DND-41 (cell line): ENCODE measurements at regions not wholly inside any gene's neighbourhood (a gene's known extent, or its start where the extent isn't known, plus 50 kb on each side); places are given as distances from the start of the nearest gene placed in this dataset.

Experiments used
- ATAC-seq: fragments of 200-7000 bp; cut with Tn5 transposase; 3 replicates; pipeline ENCODE4 v1.9.1; 2021; ENCODE audit warnings: low read depth; ENCODE audit not compliant: insufficient read depth
- DNase-seq: peaks from one replicate; pipeline ENCODE4 v3.0.0-alpha.2; 2020
- H2AFZ ChIP-seq: 2 replicates; pipeline ENCODE4 v1.6.0; 2012; ENCODE audit warnings: low read depth, low read length
- H3K27ac ChIP-seq: 2 replicates; pipeline ENCODE4 v1.5.1; 2012; ENCODE audit warnings: low read length, inconsistent platforms
- H3K27me3 ChIP-seq: fragments of 200-600 bp; sonication (generic); 2 replicates; pipeline ENCODE4 v1.6.0; 2012; ENCODE audit warnings: low read length, mild to moderate bottlenecking, inconsistent platforms; ENCODE audit not compliant: insufficient read depth, poor library complexity
- H3K36me3 ChIP-seq: 2 replicates; pipeline ENCODE4 v1.5.1; 2012; ENCODE audit warnings: low read length, inconsistent platforms; ENCODE audit not compliant: insufficient read depth
- H3K4me1 ChIP-seq: 2 replicates; pipeline ENCODE4 v1.5.1; 2012; ENCODE audit warnings: mild to moderate bottlenecking, low read length; ENCODE audit not compliant: insufficient read depth
- H3K4me2 ChIP-seq: 2 replicates; pipeline ENCODE4 v1.6.0; 2012; ENCODE audit warnings: mild to moderate bottlenecking, moderate library complexity, low read length, inconsistent platforms; ENCODE audit not compliant: insufficient read depth
- H3K4me3 ChIP-seq, 2 experiments: fragments of 200-600 bp in 1 of 2; shearing (Covaris generic) in 1 of 2; 2 replicates each; pipeline ENCODE4 v1.5.1; 2012 to 2016; ENCODE audit warnings: inconsistent platforms in 2 of 2, low read length in 2 of 2, mild to moderate bottlenecking in 2 of 2, low read depth in 1 of 2, moderate library complexity in 1 of 2
- H3K79me2 ChIP-seq: 2 replicates; pipeline ENCODE4 v1.6.0; 2012; ENCODE audit warnings: low read length, inconsistent platforms; ENCODE audit not compliant: insufficient read depth
- H3K9ac ChIP-seq: 2 replicates; pipeline ENCODE4 v1.6.0; 2012; ENCODE audit warnings: low read depth, mild to moderate bottlenecking, inconsistent platforms, low read length, moderate library complexity
- H3K9me3 ChIP-seq: 2 replicates; pipeline ENCODE4 v1.5.1; 2012; ENCODE audit warnings: low read length, moderate library complexity, mild to moderate bottlenecking, inconsistent platforms; ENCODE audit not compliant: insufficient read depth, severe bottlenecking
- H4K20me1 ChIP-seq: 2 replicates; pipeline ENCODE4 v1.6.0; 2012; ENCODE audit warnings: low read length; ENCODE audit not compliant: insufficient read depth
- EZH2 ChIP-seq: IDR thresholded peaks from 3 replicates; pipeline ENCODE4 v1.6.1; 2012; ENCODE audit warnings: borderline replicate concordance, low read depth, mild to moderate bottlenecking, moderate library complexity, low read length, inconsistent platforms; ENCODE audit not compliant: severe bottlenecking
- TF ChIP-seq, protein P1 (sequence below): IDR thresholded peaks from 2 replicates; pipeline ENCODE4 v1.5.1; 2012; ENCODE audit warnings: borderline replicate concordance, low read length, moderate library complexity, mild to moderate bottlenecking; ENCODE audit not compliant: poor library complexity, severe bottlenecking; ENCODE audit errors: extremely low read depth

DNA sequence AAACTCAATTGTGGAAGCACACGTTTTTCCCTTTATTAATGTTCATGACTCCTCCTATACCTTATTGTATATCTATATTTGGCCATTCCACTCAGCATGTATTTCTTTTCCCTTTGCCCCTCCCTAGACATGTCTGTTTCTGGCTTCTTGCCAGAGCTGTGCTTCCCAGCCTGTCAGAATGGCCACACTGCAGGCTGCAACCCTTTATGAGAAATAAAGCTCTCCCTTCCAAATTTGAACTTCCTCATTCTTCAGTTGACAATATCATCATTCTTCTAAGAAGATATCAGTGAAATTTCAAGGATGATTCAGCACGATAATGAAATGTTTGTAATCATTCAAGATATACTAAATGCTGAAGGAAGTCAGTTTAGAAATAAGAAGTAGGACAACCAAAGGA, 107.6 kb upstream of the PRSS3 start:
- H2AFZ ChIP-seq: no peak overlapping the region
- H3K27ac ChIP-seq: no peak overlapping the region
- DNase-seq (no peak), ATAC-seq (no peak)
- no peak overlapping the region for H3K9ac ChIP-seq
- no peaks in the 10 kb centered on the region for H3K9me3 ChIP-seq
- peaks cover 8% of the 10 kb centered on the region for H3K27me3 ChIP-seq
- TF ChIP-seq, protein P1, sequence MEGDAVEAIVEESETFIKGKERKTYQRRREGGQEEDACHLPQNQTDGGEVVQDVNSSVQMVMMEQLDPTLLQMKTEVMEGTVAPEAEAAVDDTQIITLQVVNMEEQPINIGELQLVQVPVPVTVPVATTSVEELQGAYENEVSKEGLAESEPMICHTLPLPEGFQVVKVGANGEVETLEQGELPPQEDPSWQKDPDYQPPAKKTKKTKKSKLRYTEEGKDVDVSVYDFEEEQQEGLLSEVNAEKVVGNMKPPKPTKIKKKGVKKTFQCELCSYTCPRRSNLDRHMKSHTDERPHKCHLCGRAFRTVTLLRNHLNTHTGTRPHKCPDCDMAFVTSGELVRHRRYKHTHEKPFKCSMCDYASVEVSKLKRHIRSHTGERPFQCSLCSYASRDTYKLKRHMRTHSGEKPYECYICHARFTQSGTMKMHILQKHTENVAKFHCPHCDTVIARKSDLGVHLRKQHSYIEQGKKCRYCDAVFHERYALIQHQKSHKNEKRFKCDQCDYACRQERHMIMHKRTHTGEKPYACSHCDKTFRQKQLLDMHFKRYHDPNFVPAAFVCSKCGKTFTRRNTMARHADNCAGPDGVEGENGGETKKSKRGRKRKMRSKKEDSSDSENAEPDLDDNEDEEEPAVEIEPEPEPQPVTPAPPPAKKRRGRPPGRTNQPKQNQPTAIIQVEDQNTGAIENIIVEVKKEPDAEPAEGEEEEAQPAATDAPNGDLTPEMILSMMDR: no peak
- no peak for TF ChIP-seq EZH2
- H3K36me3 ChIP-seq: no peaks in the 10 kb centered on the region
- H4K20me1 ChIP-seq: no peaks in the 10 kb centered on the region
- no peaks in the 10 kb centered on the region for H3K79me2 ChIP-seq
- no peak overlapping the region for H3K4me2 ChIP-seq
- no peak overlapping the region for H3K4me3 ChIP-seq
- no peaks in the 10 kb centered on the region for H3K4me1 ChIP-seq

DNA sequence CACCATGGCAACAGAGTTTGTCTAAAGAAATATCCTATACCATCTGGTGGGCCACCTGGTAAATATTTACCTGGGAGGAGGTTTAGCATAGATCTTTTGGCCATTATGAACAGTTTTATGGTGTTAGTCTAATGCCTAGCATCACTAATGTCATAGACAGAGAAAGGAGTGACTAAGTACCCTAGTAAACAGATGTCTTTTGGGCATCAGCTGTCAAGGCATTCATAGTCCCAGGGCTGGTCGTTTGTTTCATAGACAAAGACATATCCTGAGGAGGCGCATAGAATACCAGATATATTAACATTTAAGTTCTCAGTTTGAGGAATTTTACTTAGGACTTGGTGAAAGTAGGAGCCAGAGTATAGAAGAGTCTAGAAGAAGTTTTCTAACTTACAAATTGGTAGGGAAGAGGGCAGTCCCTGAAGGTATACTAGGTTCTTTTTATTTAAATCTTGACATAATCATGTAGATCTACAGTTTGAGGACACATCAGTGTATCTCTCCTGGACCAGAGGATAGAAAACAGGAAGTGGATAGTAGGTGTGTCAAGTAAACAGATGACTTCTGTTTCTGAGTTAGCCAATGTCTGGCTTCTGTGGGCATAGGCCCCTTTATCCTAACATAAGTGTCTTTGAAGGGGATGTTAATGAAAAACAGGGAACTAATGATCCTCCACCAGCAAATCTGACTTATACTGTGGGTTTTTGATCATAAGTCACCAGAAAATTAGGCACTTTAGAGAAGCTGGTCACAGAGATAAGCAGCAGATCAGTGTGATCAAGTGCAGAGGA, 105.0 kb upstream of the PRSS3 start:
- Histone ChIP-seq H3K4me3 (no peak overlapping the region), H3K4me1 (no peaks in the 10 kb centered on the region), H2AFZ (no peak overlapping the region), H3K27ac (no peak overlapping the region), H3K9ac (no peak overlapping the region), H3K36me3 (no peaks in the 10 kb centered on the region), H3K27me3 (peaks cover 4% of the 10 kb centered on the region), H3K9me3 (no peaks in the 10 kb centered on the region), H4K20me1 (no peaks in the 10 kb centered on the region), H3K79me2 (no peaks in the 10 kb centered on the region), H3K4me2 (no peak overlapping the region)
- no peak for DNase-seq
- no peak for TF ChIP-seq EZH2
- TF ChIP-seq, protein P1: no peak
- ATAC-seq: no peak

DNA sequence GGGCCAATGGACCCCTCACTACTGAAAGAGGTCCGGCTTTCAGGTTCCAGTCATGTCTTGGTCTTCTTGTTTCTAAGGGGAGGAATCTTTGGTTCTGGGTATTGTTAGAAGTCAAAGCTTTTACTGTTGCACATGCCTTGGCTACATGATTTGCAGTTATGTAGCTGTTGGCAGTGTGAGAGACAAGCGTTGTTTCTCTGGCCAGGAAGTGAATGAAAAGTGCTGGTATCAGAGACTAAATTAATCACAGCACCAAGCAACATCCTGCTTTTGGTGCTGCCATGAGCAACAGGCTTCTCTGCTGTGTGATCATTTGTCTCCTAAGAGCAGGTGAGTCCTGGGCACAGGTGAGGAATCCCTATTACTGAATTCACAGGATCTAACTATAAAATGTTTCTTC, 100.1 kb upstream of the PRSS3 start:
- Histone ChIP-seq H3K36me3 (no peaks in the 10 kb centered on the region), H3K27me3 (peaks cover 2% of the 10 kb centered on the region), H3K4me1 (no peaks in the 10 kb centered on the region), H3K27ac (no peak overlapping the region), H2AFZ (no peak overlapping the region), H4K20me1 (no peaks in the 10 kb centered on the region), H3K9ac (no peak overlapping the region), H3K9me3 (no peaks in the 10 kb centered on the region), H3K4me2 (no peak overlapping the region), H3K4me3 (no peak overlapping the region), H3K79me2 (no peaks in the 10 kb centered on the region)
- DNase-seq (no peak), ATAC-seq (no peak)
- TF ChIP-seq EZH2: no peak
- TF ChIP-seq, protein P1: no peak
